GM20000 (cell line): ENCODE measurements at regions not wholly inside any gene's neighbourhood (a gene's known extent, or its start where the extent isn't known, plus 50 kb on each side); places are given as distances from the start of the nearest gene placed in this dataset.

Experiments used
- DNase-seq: peaks from one replicate; pipeline ENCODE4 v3.0.0; 2012; ENCODE audit warnings: low spot score
- TF ChIP-seq, protein P1 (sequence below): IDR thresholded peaks from 2 replicates; pipeline ENCODE4 v1.5.1; 2012; ENCODE audit warnings: mild to moderate bottlenecking, control low read depth; ENCODE audit errors: extremely low read depth, missing control alignments

DNA sequence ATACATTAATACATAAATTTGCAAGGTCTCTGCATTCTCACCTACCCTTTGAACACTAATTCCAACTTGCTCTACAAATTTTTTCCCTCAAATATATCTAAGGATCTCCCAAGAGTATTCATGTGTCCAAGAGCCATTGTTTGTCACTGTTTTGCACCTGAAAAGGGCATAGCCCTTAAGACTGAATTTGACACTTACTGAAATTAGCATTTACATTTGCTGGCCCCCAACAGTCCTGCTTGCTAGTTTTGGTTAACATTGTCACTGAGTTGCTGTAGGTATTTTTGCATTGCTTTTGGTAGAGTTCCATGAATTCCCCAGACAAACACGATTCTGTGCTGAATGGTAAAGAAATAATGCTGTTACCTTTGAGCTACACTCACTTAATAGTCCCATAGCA lies 57.3 kb downstream of the KCNA4 start:
- TF ChIP-seq, protein P1, sequence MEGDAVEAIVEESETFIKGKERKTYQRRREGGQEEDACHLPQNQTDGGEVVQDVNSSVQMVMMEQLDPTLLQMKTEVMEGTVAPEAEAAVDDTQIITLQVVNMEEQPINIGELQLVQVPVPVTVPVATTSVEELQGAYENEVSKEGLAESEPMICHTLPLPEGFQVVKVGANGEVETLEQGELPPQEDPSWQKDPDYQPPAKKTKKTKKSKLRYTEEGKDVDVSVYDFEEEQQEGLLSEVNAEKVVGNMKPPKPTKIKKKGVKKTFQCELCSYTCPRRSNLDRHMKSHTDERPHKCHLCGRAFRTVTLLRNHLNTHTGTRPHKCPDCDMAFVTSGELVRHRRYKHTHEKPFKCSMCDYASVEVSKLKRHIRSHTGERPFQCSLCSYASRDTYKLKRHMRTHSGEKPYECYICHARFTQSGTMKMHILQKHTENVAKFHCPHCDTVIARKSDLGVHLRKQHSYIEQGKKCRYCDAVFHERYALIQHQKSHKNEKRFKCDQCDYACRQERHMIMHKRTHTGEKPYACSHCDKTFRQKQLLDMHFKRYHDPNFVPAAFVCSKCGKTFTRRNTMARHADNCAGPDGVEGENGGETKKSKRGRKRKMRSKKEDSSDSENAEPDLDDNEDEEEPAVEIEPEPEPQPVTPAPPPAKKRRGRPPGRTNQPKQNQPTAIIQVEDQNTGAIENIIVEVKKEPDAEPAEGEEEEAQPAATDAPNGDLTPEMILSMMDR, result no peak
- no peak for DNase-seq

DNA sequence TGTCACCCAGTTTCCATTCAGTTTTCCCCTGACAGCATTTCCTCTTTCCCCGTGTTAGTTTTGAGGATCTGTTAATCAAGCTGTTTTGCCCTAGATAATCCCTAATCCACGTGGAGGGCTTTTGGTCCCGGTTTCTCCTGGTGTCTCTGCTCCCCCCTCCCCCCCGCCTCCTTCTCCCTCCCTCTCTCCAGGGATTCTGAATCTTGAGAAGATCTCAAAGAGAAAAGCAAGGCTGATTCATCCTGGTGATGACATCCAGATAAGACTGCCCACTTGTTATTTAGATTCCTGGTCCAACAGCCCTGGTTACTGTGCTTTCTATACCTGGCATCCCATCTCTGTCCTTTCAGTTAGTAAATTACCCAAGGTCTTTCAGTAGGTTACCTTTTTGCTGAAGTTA lies 59.4 kb downstream of the KCNA4 start:
- DNase-seq, result no peak
- TF ChIP-seq, protein P1, result no peak

DNA sequence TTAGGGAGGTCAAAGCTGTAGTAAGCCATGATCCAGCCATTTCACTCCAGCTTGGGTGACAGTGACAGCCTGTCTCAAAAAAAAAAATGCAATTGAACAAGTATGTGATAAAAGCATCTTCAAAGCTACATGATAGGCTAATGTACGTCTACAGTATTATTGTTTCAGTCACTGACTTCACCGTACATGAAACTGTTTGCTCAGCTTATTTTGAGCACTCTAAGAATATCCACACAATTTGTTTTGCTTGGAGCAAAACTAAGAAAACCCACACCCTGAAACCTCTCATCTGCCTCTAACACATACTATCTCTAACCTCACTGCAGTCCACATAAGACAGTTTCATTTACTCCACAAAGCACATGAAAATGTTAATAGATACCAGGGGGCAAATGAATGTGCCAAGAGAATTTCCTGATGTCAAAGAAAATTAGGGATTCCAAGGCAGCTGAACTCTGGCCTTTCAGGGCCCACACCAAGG lies 60.7 kb downstream of the KCNA4 start:
- no peak for DNase-seq
- TF ChIP-seq, protein P1, result no peak

DNA sequence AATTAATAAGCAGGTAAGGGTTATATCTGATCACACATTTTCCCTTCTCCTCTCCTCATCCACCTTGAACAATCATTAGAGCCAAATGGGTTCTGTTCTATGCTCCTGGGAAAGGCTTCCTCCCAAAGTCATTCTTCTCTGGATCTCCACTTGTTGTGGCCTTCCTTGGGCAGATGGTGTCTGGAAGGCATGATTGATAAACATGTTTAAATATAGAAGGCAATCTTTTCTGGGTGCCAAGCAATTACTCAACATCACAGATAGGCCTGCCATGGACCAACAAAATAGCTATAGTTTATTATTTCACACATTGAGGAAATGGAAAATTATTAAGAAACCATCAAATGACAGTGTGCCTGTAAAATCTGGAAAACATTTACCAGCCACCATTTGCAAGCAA lies 73.5 kb downstream of the KCNA4 start:
- no peak for DNase-seq
- TF ChIP-seq, protein P1, result no peak

DNA sequence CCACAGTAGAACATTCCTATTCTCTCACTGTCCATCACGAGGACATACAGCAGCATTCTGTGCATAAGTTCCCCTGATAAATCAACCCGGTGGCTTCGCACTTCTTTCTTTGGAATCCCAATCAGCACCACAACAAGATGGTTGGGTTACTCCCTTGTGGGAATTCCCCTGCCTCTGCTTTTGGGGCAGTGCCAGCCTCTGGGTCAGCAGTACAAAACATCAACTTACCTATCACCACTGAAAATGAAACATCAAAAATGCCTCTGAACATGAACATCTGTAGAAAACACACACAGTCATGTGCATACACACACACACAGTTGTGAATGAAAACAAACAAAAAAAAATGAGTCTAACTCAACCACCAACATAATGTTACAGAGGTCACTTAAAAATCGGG lies 79.3 kb downstream of the KCNA4 start:
- TF ChIP-seq, protein P1, result no peak
- no peak for DNase-seq

DNA sequence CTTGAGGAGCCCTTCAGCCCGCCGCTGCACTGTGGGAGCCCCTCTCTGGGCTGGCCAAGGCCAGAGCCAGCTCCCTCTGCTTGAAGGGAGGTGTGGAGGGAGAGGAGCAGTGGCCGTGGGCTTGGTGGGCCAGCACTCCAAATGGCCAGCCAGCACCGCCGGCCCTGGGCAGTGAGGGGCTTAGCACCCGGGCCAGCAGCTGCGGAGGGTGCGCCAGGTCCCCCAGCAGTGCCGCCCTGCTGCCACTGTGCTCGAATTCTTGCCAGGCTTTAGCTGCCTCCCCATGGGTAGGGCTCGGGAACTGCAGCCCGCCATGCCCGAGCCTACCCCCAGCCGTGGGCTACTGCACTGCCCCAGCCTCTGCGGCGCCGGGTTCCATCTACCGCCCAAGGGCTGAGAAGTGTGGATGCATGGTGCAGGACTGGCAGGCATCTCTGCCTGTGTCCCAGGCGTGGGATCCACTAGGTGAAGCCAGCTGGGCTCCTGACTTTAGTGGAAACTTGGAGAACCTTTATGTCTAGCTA lies 82.7 kb downstream of the KCNA4 start:
- TF ChIP-seq, protein P1, result no peak
- DNase-seq, result no peak

DNA sequence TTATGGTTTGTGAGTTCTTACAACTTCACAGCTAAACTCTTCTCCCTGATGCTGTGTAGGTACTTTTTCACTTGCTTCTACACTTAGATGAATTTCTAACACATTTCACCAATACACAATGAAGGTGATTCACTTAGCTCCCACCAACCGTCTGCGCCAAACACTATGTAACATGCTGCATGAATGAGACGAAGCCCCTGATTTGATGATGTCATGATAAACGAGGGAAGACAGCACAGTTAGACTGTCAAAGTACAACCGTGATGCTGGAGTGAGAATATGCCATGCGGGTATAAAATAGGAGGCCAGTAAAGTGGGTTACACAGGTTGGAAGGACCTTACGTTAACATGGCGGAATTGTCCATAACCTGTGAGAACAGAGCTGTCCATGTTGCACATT lies 100.8 kb downstream of the KCNA4 start:
- TF ChIP-seq, protein P1, result no peak

More for the DNA sequence above, 100.8 kb downstream of the KCNA4 start:
- DNase-seq, result no peak
